Liver (tissue), 8 donors: ENCODE measurements at regions not wholly inside any gene's neighbourhood (a gene's known extent, or its start where the extent isn't known, plus 50 kb on each side); places are given as distances from the start of the nearest gene placed in this dataset.

Experiments
- DNase-seq: peaks from one replicate; pipeline ENCODE4 v3.0.0-alpha.2; 2017; ENCODE audit warnings: low spot score
- H3K27ac ChIP-seq, 2 donors: one replicate each; pipeline ENCODE4 v1.7.0; 2013; ENCODE audit warnings: inconsistent platforms in 2 of 2, low read length in 2 of 2, control low read depth in 1 of 2, low read depth in 1 of 2, mild to moderate bottlenecking in 1 of 2
- H3K27me3 ChIP-seq, 4 donors: one replicate each; pipeline versions ENCODE4 v1.6.1 to v1.7.0; 2013; ENCODE audit warnings: low read length in 3 of 4, inconsistent platforms in 1 of 4, mild to moderate bottlenecking in 1 of 4, moderate library complexity in 1 of 4; ENCODE audit not compliant: control insufficient read depth in 4 of 4, insufficient read depth in 4 of 4
- H3K36me3 ChIP-seq, 4 donors: one replicate each; pipeline versions ENCODE4 v1.6.1 to v1.7.0; 2013; ENCODE audit warnings: low read length in 3 of 4, mild to moderate bottlenecking in 3 of 4, low read depth in 1 of 4, moderate library complexity in 1 of 4; ENCODE audit not compliant: control insufficient read depth in 4 of 4, insufficient read depth in 3 of 4
- H3K4me1 ChIP-seq, 4 donors: one replicate each; pipeline versions ENCODE4 v1.6.1 to v1.7.0; 2013; ENCODE audit warnings: low read length in 3 of 4, mild to moderate bottlenecking in 3 of 4, moderate library complexity in 1 of 4; ENCODE audit not compliant: control insufficient read depth in 4 of 4, insufficient read depth in 4 of 4
- H3K4me3 ChIP-seq, 3 donors: one replicate each; pipeline versions ENCODE4 v1.6.1 to v1.7.0; 2013; ENCODE audit warnings: low read length in 3 of 3, control low read depth in 1 of 3, low read depth in 1 of 3, mild to moderate bottlenecking in 1 of 3
- H3K9ac ChIP-seq, 2 donors: one replicate each; pipeline ENCODE4 v1.7.0; 2013; ENCODE audit warnings: low read length in 2 of 2, mild to moderate bottlenecking in 2 of 2, moderate library complexity in 2 of 2, control low read depth in 1 of 2, low read depth in 1 of 2
- H3K9me3 ChIP-seq, 4 donors: one replicate each; pipeline versions ENCODE4 v1.6.1 to v1.7.0; 2013; ENCODE audit warnings: low read length in 3 of 4; ENCODE audit not compliant: control insufficient read depth in 4 of 4
- ATF3 ChIP-seq: IDR thresholded peaks from 2 replicates; pipeline ENCODE4 v1.6.1; 2016; ENCODE audit warnings: antibody characterized with exemption
- CTCF ChIP-seq: fragments of 150-350 bp; IDR thresholded peaks from 2 replicates; pipeline ENCODE4 v1.5.1; 2017; ENCODE audit warnings: improper control_type of control experiment, low read depth, low read length; ENCODE audit not compliant: missing input control
- EGR1 ChIP-seq, 2 donors: IDR thresholded peaks; 2 replicates each; pipeline ENCODE4 v1.6.1; 2016 to 2018; ENCODE audit warnings: antibody characterized with exemption in 2 of 2, low read depth in 2 of 2
- FOXA1 ChIP-seq: IDR thresholded peaks from 2 replicates; pipeline ENCODE4 v1.6.1; 2016; ENCODE audit warnings: antibody characterized with exemption
- FOXA2 ChIP-seq: IDR thresholded peaks from 2 replicates; pipeline ENCODE4 v1.6.1; 2016; ENCODE audit warnings: antibody characterized with exemption
- GABPA ChIP-seq, 2 donors: IDR thresholded peaks in 1 of 2; conservative IDR thresholded peaks in 1 of 2; 2 replicates each; pipeline ENCODE4 v1.6.1; 2016; ENCODE audit warnings: antibody characterized with exemption in 2 of 2, mild to moderate bottlenecking in 1 of 2, moderate library complexity in 1 of 2
- HNF4A ChIP-seq, 2 donors: conservative IDR thresholded peaks; 2 replicates each; pipeline ENCODE4 v1.6.1; 2016; ENCODE audit warnings: antibody characterized with exemption in 2 of 2, mild to moderate bottlenecking in 2 of 2
- HNF4G ChIP-seq: IDR thresholded peaks from 2 replicates; pipeline ENCODE4 v1.6.1; 2016; ENCODE audit warnings: antibody characterized with exemption
- JUND ChIP-seq, 2 donors: IDR thresholded peaks; 2 replicates each; pipeline ENCODE4 v1.6.1; 2016; ENCODE audit warnings: antibody characterized with exemption in 2 of 2
- MAX ChIP-seq: IDR thresholded peaks from 2 replicates; pipeline ENCODE4 v1.6.1; 2016; ENCODE audit warnings: antibody characterized with exemption
- NR2F2 ChIP-seq: IDR thresholded peaks from 2 replicates; pipeline ENCODE4 v1.6.1; 2016; ENCODE audit warnings: antibody characterized with exemption
- RAD21 ChIP-seq, 2 donors: IDR thresholded peaks; 2 replicates each; pipeline ENCODE4 v1.6.1; 2016; ENCODE audit warnings: antibody characterized with exemption in 2 of 2, mild to moderate bottlenecking in 2 of 2
- RXRA ChIP-seq, 2 donors: IDR thresholded peaks; 2 replicates each; pipeline ENCODE4 v1.6.1; 2017 to 2018; ENCODE audit warnings: antibody characterized with exemption in 2 of 2, mild to moderate bottlenecking in 1 of 2
- SP1 ChIP-seq: IDR thresholded peaks from 2 replicates; pipeline ENCODE4 v1.6.1; 2018; ENCODE audit warnings: antibody characterized with exemption, mild to moderate bottlenecking
- TAF1 ChIP-seq: conservative IDR thresholded peaks from 2 replicates; pipeline ENCODE4 v1.6.1; 2016; ENCODE audit warnings: antibody characterized with exemption, mild to moderate bottlenecking
- YY1 ChIP-seq: IDR thresholded peaks from 2 replicates; pipeline ENCODE4 v1.6.1; 2016; ENCODE audit warnings: antibody characterized with exemption, mild to moderate bottlenecking
- ZBTB33 ChIP-seq: IDR thresholded peaks from 2 replicates; pipeline ENCODE4 v1.6.1; 2016; ENCODE audit warnings: antibody characterized with exemption
- WGBS: extraction: QIAGEN DNeasy Blood & Tissue Kit; methylation state at CpG from one replicate; pipeline ENCODE4 v1.1.7; 2013; 5-methylcytosine and 5-hydroxymethylcytosine counted together
- donor health status: healthy.
- donor health status: healthy.
- donor health status: healthy.
- donor health status: healthy.
- donor health status: healthy.

- Histone ChIP-seq H3K27me3 (no peaks in the 10 kb centered on the region), H3K9ac (no peak overlapping the region), H3K4me1 (peaks cover 0 to 11% (median 3%) of the 10 kb centered on the region in 4 donors), H3K9me3 (no peaks in the 10 kb centered on the region), H3K36me3 (no peaks in the 10 kb centered on the region), H3K27ac (no peak overlapping the region), H3K4me3 (no peak overlapping the region)
- peak; percentile 28 for DNase-seq
- 68% methylated on average over 13 of the region's 13 CpGs for WGBS
- TF ChIP-seq RXRA (IDR thresholded peaks at IDR 0.05) (peak in 1 of 2 donors; percentile 19), RAD21 (IDR thresholded peaks at IDR 0.05) (no peak), JUND (IDR thresholded peaks at IDR 0.05) (peak in 1 of 2 donors; percentile 19)
These were observed 60.6 kb upstream of the AMPD3 start for GRCh38 chr11:10394229-10395101.

GRCh38 chr11:10395166-10395897, 59.7 kb upstream of the AMPD3 start:
- peaks cover 0 to 11% (median 3%) of the 10 kb centered on the region in 4 donors for H3K4me1 ChIP-seq
- no peak overlapping the region for H3K27ac ChIP-seq
- H3K9me3 ChIP-seq: no peaks in the 10 kb centered on the region
- DNase-seq: peak; percentile 56
- no peaks in the 10 kb centered on the region for H3K36me3 ChIP-seq
- no peak overlapping the region for H3K4me3 ChIP-seq
- H3K9ac ChIP-seq: no peak overlapping the region
- TF ChIP-seq ATF3: no peak
- TF ChIP-seq RAD21 (IDR thresholded peaks at IDR 0.05): no peak
- TF ChIP-seq YY1: no peak
- no peak for TF ChIP-seq NR2F2
- no peak for TF ChIP-seq ZBTB33
- TF ChIP-seq FOXA1: no peak
- TF ChIP-seq MAX: no peak
- no peak for TF ChIP-seq RXRA (IDR thresholded peaks at IDR 0.05)
- TF ChIP-seq CTCF: no peak
- TF ChIP-seq FOXA2: no peak
- TF ChIP-seq SP1: no peak
- TF ChIP-seq HNF4G: no peak
- TF ChIP-seq TAF1: no peak
- no peak for TF ChIP-seq EGR1 (IDR thresholded peaks at IDR 0.05; ENCODE audit: low read depth in 2 of 2)
- no peak for TF ChIP-seq GABPA (IDR thresholded peaks at IDR 0.05 in 1 of 2, conservative IDR thresholded peaks at IDR 0.05 in 1 of 2)
- no peak for TF ChIP-seq HNF4A (conservative IDR thresholded peaks at IDR 0.05)
- no peaks in the 10 kb centered on the region for H3K27me3 ChIP-seq
- WGBS: 91% methylated on average over 6 of the region's 6 CpGs
